C4-2B (cell line): ENCODE measurements at regions not wholly inside any gene's neighbourhood (a gene's known extent, or its start where the extent isn't known, plus 50 kb on each side); places are given as distances from the start of the nearest gene placed in this dataset.

Experiments used
- CTCF ChIP-seq: fragments of 450-650 bp; conservative IDR thresholded peaks from 2 replicates; pipeline ENCODE4 v1.5.1; 2017; ENCODE audit warnings: mild to moderate bottlenecking
- ZFX ChIP-seq: fragments of 450-650 bp; IDR thresholded peaks from 2 replicates; pipeline ENCODE4 v1.6.1; 2017

- TF ChIP-seq CTCF (no peak), ZFX (no peak)
Observed at GRCh38 chr5:63700241-63700640, 262.0 kb downstream of the HTR1A start.
